ENCODE measurements at regions not wholly inside any gene's neighbourhood (a gene's known extent, or its start where the extent isn't known, plus 50 kb on each side); places are given as distances from the start of the nearest gene placed in this dataset.

GRCh38 chr2:16312771-16313170 lies 352.9 kb downstream of the CYRIA start:
- ATAC-seq: no peak
- TF ChIP-seq RARB (CRISPR knock-in tag; IDR thresholded peaks at IDR 0.05) (no peak), PPARA (CRISPR knock-in tag; IDR thresholded peaks at IDR 0.05; ENCODE audit: borderline replicate concordance) (no peak), BACH2 (CRISPR knock-in tag; IDR thresholded peaks at IDR 0.05; ENCODE audit: borderline replicate concordance) (no peak), ZNF8 (CRISPR knock-in tag; IDR thresholded peaks at IDR 0.05) (no peak), PATZ1 (CRISPR knock-in tag; IDR thresholded peaks at IDR 0.05; ENCODE audit: borderline replicate concordance) (no peak), ZNF565 (CRISPR knock-in tag; conservative IDR thresholded peaks at IDR 0.05; ENCODE audit: low read depth) (no peak), POU6F1 (CRISPR knock-in tag; IDR thresholded peaks at IDR 0.05; ENCODE audit: borderline replicate concordance, low read depth) (no peak), CSRNP3 (CRISPR knock-in tag; IDR thresholded peaks at IDR 0.05) (no peak), ZC3H10 (CRISPR knock-in tag; IDR thresholded peaks at IDR 0.05) (no peak), ISL1 (CRISPR knock-in tag; IDR thresholded peaks at IDR 0.05) (no peak), GLIS3 (CRISPR knock-in tag; IDR thresholded peaks at IDR 0.05) (no peak), ESRRG (CRISPR knock-in tag; IDR thresholded peaks at IDR 0.05) (no peak), ZFP30 (CRISPR knock-in tag; IDR thresholded peaks at IDR 0.05) (no peak), OSR1 (CRISPR knock-in tag; IDR thresholded peaks at IDR 0.05) (no peak), TCF4 (CRISPR knock-in tag; IDR thresholded peaks at IDR 0.05; ENCODE audit: borderline replicate concordance) (no peak), ZFP3 (CRISPR knock-in tag; IDR thresholded peaks at IDR 0.05) (no peak), TOX (CRISPR knock-in tag; IDR thresholded peaks at IDR 0.05; ENCODE audit: borderline replicate concordance) (no peak), SNAI2 (CRISPR knock-in tag; IDR thresholded peaks at IDR 0.05) (no peak), CSDC2 (CRISPR knock-in tag; IDR thresholded peaks at IDR 0.05) (no peak), CREB5 (CRISPR knock-in tag; IDR thresholded peaks at IDR 0.05; ENCODE audit: low read depth) (no peak)

- TF ChIP-seq GLIS3 (CRISPR knock-in tag; IDR thresholded peaks at IDR 0.05) (no peak), ESRRG (CRISPR knock-in tag; IDR thresholded peaks at IDR 0.05) (no peak), CSDC2 (CRISPR knock-in tag; IDR thresholded peaks at IDR 0.05) (no peak), TSHZ2 (CRISPR knock-in tag; IDR thresholded peaks at IDR 0.05) (no peak), ZFP3 (CRISPR knock-in tag; IDR thresholded peaks at IDR 0.05) (no peak), ZNF565 (CRISPR knock-in tag; conservative IDR thresholded peaks at IDR 0.05; ENCODE audit: low read depth) (no peak), PATZ1 (CRISPR knock-in tag; IDR thresholded peaks at IDR 0.05; ENCODE audit: borderline replicate concordance) (no peak), TCF4 (CRISPR knock-in tag; IDR thresholded peaks at IDR 0.05; ENCODE audit: borderline replicate concordance) (no peak), CSRNP3 (CRISPR knock-in tag; IDR thresholded peaks at IDR 0.05) (no peak), PPARA (CRISPR knock-in tag; IDR thresholded peaks at IDR 0.05; ENCODE audit: borderline replicate concordance) (no peak), ZNF70 (CRISPR knock-in tag; IDR thresholded peaks at IDR 0.05) (no peak), OSR1 (CRISPR knock-in tag; IDR thresholded peaks at IDR 0.05) (no peak), POU6F1 (CRISPR knock-in tag; IDR thresholded peaks at IDR 0.05; ENCODE audit: borderline replicate concordance, low read depth) (no peak), ZNF8 (CRISPR knock-in tag; IDR thresholded peaks at IDR 0.05) (no peak), RARB (CRISPR knock-in tag; IDR thresholded peaks at IDR 0.05) (no peak), ISL1 (CRISPR knock-in tag; IDR thresholded peaks at IDR 0.05) (no peak), SNAI2 (CRISPR knock-in tag; IDR thresholded peaks at IDR 0.05) (no peak)
- ATAC-seq: no peak
Observed at GRCh38 chr2:16311521-16312440, 353.9 kb downstream of the CYRIA start.
